C4-2B (cell line): ENCODE measurements at regions not wholly inside any gene's neighbourhood (a gene's known extent, or its start where the extent isn't known, plus 50 kb on each side); places are given as distances from the start of the nearest gene placed in this dataset.

Source experiments
- ZFX ChIP-seq: fragments of 450-650 bp; IDR thresholded peaks from 2 replicates; pipeline ENCODE4 v1.6.1; 2017
- TF ChIP-seq, protein P1 (sequence below): fragments of 450-650 bp; conservative IDR thresholded peaks from 2 replicates; pipeline ENCODE4 v1.5.1; 2017; ENCODE audit warnings: mild to moderate bottlenecking

DNA sequence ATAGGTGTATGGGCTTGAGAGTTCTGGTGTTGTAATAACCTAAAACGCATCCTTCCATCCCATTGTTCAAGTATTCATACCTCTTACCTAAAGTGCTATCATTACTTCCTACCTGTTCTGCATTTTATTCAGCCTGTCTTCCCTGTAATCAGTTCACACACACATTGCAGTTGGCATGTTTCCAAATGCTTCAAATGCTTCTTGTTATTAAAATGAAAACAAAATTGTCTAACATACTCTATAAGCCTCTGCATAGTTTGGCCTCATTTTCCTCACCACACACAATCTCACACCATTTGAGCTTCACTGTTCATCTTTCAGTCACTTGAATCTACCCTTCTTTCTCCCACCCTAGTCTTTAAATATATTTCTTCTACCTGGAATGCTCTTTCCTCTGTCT, 1178.2 kb upstream of the NRXN1 start:
- TF ChIP-seq, protein P1, sequence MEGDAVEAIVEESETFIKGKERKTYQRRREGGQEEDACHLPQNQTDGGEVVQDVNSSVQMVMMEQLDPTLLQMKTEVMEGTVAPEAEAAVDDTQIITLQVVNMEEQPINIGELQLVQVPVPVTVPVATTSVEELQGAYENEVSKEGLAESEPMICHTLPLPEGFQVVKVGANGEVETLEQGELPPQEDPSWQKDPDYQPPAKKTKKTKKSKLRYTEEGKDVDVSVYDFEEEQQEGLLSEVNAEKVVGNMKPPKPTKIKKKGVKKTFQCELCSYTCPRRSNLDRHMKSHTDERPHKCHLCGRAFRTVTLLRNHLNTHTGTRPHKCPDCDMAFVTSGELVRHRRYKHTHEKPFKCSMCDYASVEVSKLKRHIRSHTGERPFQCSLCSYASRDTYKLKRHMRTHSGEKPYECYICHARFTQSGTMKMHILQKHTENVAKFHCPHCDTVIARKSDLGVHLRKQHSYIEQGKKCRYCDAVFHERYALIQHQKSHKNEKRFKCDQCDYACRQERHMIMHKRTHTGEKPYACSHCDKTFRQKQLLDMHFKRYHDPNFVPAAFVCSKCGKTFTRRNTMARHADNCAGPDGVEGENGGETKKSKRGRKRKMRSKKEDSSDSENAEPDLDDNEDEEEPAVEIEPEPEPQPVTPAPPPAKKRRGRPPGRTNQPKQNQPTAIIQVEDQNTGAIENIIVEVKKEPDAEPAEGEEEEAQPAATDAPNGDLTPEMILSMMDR, result no peak
- no peak for TF ChIP-seq ZFX
